ENCODE measurements at regions not wholly inside any gene's neighbourhood (a gene's known extent, or its start where the extent isn't known, plus 50 kb on each side); places are given as distances from the start of the nearest gene placed in this dataset.

GRCh38 chr5:158463938-158464337, 605.0 kb upstream of the CLINT1 start (continued):
- TF ChIP-seq, protein P1, sequence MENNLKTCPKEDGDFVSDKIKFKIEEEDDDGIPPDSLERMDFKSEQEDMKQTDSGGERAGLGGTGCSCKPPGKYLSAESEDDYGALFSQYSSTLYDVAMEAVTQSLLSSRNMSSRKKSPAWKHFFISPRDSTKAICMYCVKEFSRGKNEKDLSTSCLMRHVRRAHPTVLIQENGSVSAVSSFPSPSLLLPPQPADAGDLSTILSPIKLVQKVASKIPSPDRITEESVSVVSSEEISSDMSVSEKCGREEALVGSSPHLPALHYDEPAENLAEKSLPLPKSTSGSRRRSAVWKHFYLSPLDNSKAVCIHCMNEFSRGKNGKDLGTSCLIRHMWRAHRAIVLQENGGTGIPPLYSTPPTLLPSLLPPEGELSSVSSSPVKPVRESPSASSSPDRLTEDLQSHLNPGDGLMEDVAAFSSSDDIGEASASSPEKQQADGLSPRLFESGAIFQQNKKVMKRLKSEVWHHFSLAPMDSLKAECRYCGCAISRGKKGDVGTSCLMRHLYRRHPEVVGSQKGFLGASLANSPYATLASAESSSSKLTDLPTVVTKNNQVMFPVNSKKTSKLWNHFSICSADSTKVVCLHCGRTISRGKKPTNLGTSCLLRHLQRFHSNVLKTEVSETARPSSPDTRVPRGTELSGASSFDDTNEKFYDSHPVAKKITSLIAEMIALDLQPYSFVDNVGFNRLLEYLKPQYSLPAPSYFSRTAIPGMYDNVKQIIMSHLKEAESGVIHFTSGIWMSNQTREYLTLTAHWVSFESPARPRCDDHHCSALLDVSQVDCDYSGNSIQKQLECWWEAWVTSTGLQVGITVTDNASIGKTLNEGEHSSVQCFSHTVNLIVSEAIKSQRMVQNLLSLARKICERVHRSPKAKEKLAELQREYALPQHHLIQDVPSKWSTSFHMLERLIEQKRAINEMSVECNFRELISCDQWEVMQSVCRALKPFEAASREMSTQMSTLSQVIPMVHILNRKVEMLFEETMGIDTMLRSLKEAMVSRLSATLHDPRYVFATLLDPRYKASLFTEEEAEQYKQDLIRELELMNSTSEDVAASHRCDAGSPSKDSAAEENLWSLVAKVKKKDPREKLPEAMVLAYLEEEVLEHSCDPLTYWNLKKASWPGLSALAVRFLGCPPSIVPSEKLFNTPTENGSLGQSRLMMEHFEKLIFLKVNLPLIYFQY (CRISPR knock-in tag; IDR thresholded peaks at IDR 0.05; ENCODE audit: borderline replicate concordance), result no peak
- TF ChIP-seq ZNF724P (CRISPR knock-in tag; IDR thresholded peaks at IDR 0.05; ENCODE audit: borderline replicate concordance), result no peak
- no peak for TF ChIP-seq ZNF691 (CRISPR knock-in tag; IDR thresholded peaks at IDR 0.05; ENCODE audit: borderline replicate concordance, low read depth)
- TF ChIP-seq, protein P2, sequence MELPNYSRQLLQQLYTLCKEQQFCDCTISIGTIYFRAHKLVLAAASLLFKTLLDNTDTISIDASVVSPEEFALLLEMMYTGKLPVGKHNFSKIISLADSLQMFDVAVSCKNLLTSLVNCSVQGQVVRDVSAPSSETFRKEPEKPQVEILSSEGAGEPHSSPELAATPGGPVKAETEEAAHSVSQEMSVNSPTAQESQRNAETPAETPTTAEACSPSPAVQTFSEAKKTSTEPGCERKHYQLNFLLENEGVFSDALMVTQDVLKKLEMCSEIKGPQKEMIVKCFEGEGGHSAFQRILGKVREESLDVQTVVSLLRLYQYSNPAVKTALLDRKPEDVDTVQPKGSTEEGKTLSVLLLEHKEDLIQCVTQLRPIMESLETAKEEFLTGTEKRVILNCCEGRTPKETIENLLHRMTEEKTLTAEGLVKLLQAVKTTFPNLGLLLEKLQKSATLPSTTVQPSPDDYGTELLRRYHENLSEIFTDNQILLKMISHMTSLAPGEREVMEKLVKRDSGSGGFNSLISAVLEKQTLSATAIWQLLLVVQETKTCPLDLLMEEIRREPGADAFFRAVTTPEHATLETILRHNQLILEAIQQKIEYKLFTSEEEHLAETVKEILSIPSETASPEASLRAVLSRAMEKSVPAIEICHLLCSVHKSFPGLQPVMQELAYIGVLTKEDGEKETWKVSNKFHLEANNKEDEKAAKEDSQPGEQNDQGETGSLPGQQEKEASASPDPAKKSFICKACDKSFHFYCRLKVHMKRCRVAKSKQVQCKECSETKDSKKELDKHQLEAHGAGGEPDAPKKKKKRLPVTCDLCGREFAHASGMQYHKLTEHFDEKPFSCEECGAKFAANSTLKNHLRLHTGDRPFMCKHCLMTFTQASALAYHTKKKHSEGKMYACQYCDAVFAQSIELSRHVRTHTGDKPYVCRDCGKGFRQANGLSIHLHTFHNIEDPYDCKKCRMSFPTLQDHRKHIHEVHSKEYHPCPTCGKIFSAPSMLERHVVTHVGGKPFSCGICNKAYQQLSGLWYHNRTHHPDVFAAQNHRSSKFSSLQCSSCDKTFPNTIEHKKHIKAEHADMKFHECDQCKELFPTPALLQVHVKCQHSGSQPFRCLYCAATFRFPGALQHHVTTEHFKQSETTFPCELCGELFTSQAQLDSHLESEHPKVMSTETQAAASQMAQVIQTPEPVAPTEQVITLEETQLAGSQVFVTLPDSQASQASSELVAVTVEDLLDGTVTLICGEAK (IDR thresholded peaks at IDR 0.05), result no peak
- TF ChIP-seq, protein P2 (CRISPR knock-in tag; IDR thresholded peaks at IDR 0.05), result no peak
- TF ChIP-seq ZFP62 (CRISPR knock-in tag; IDR thresholded peaks at IDR 0.05), result no peak
- TF ChIP-seq EEA1 (CRISPR knock-in tag; IDR thresholded peaks at IDR 0.05; ENCODE audit: borderline replicate concordance), result no peak
- TF ChIP-seq AGO2 (optimal IDR thresholded peaks at IDR 0.05; ENCODE audit: low read depth, low read length), result no peak
- no peak for TF ChIP-seq TBP (CRISPR knock-in tag; IDR thresholded peaks at IDR 0.05)
- TF ChIP-seq SIX1 (CRISPR knock-in tag; IDR thresholded peaks at IDR 0.05; ENCODE audit: borderline replicate concordance), result no peak
- 0 out of 2 replicates have a peak, but pooled peaks have one; percentile 62 for TF ChIP-seq NFKBIZ (CRISPR knock-in tag; IDR thresholded peaks at IDR 0.05)
- TF ChIP-seq ZNF230 (CRISPR knock-in tag; IDR thresholded peaks at IDR 0.05), result no peak
- TF ChIP-seq MNT (IDR thresholded peaks at IDR 0.05), result no peak
- TF ChIP-seq E2F2 (CRISPR knock-in tag; IDR thresholded peaks at IDR 0.05; ENCODE audit: borderline replicate concordance), result no peak
